ENCODE measurements at regions not wholly inside any gene's neighbourhood (a gene's known extent, or its start where the extent isn't known, plus 50 kb on each side); places are given as distances from the start of the nearest gene placed in this dataset.

DNA sequence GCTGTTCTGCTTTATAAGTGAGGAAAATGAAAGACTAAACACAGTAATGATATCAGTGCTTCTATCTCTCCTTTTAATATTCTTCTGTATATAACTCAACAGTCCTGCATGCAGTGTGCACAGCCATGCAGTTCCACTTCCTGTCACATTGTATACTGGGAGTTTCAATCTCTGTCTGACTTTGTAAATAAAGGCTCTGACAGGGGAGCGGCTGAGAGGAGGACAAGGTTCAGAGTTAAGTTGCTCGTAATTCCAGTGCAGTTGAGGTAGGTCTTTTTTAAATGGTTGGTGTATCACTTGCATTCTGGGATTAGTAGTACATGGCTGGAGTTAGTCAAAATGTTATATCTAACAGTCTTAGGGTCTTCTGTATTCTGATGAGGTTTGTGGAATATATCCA lies 264.5 kb downstream of the OLFM3 start:
- H3K9me3 ChIP-seq (ENCODE audit: control insufficient read depth, insufficient read depth, low read depth, low read length): no peaks in the 10 kb centered on the region
- no peaks in the 10 kb centered on the region for H3K4me1 ChIP-seq (ENCODE audit: control insufficient read depth, insufficient read depth, low read length)
- ATAC-seq (no peak), DNase-seq (ENCODE audit: low read depth, low spot score) (no peak)
- no peaks in the 10 kb centered on the region for H3K36me3 ChIP-seq (ENCODE audit: control insufficient read depth, insufficient read depth, low read length)
- ChIA-PET CTCF (no interaction called here), POLR2A (no interaction called here)
- no peak overlapping the region for H3K4me3 ChIP-seq (ENCODE audit: low read depth in 2 of 2, low read length in 2 of 2)
- in situ Hi-C loops (cut with HindIII; ENCODE audit: low pct_unique_long_range_greater_than_20kb, low sequenced_read_pairs) (no loop called here), intact Hi-C loops (cut with micrococcal nuclease; ENCODE audit: unreplicated experiment) (no loop called here)
- no TSS peak for BruUV-seq (replicated peaks)
- no peaks in the 10 kb centered on the region for H3K27me3 ChIP-seq (ENCODE audit: control insufficient read depth, insufficient read depth, low read length)
- TF ChIP-seq, protein P1, sequence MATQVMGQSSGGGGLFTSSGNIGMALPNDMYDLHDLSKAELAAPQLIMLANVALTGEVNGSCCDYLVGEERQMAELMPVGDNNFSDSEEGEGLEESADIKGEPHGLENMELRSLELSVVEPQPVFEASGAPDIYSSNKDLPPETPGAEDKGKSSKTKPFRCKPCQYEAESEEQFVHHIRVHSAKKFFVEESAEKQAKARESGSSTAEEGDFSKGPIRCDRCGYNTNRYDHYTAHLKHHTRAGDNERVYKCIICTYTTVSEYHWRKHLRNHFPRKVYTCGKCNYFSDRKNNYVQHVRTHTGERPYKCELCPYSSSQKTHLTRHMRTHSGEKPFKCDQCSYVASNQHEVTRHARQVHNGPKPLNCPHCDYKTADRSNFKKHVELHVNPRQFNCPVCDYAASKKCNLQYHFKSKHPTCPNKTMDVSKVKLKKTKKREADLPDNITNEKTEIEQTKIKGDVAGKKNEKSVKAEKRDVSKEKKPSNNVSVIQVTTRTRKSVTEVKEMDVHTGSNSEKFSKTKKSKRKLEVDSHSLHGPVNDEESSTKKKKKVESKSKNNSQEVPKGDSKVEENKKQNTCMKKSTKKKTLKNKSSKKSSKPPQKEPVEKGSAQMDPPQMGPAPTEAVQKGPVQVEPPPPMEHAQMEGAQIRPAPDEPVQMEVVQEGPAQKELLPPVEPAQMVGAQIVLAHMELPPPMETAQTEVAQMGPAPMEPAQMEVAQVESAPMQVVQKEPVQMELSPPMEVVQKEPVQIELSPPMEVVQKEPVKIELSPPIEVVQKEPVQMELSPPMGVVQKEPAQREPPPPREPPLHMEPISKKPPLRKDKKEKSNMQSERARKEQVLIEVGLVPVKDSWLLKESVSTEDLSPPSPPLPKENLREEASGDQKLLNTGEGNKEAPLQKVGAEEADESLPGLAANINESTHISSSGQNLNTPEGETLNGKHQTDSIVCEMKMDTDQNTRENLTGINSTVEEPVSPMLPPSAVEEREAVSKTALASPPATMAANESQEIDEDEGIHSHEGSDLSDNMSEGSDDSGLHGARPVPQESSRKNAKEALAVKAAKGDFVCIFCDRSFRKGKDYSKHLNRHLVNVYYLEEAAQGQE (IDR thresholded peaks at IDR 0.05; ENCODE audit: insufficient read depth in 1 of 2, low read depth in 2 of 2, low read length in 1 of 2): no peak
- H3K27ac ChIP-seq (ENCODE audit: low read length): no peak overlapping the region

DNA sequence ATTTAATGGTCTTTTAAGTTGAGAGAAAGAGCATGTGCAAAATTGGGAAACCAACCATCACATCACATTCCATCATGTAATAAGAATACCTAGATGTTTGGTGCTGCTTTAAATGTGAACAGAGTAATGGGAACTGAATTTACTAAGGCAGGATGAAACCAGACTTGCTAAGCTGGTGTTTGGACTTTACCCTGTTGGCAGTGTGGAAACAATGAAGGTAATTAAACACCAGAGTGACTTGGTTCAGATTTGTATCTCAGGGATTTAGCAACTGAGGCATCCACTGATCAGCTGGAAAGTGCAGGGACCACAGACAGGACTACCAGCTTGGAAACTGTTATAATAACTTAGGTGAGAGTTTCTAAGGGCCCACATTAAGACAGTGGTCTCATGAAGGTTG lies 263.4 kb downstream of the OLFM3 start:
- no peaks in the 10 kb centered on the region for H3K9me3 ChIP-seq (ENCODE audit: control insufficient read depth, insufficient read depth, low read depth, low read length)
- no peak for DNase-seq (ENCODE audit: low read depth, low spot score)
- intact Hi-C loops (cut with micrococcal nuclease; ENCODE audit: unreplicated experiment) (no loop called here), in situ Hi-C loops (cut with HindIII; ENCODE audit: low pct_unique_long_range_greater_than_20kb, low sequenced_read_pairs) (no loop called here)
- no peaks in the 10 kb centered on the region for H3K27me3 ChIP-seq (ENCODE audit: control insufficient read depth, insufficient read depth, low read length)
- H3K27ac ChIP-seq (ENCODE audit: low read length): no peak overlapping the region
- no peak for TF ChIP-seq SIN3A (IDR thresholded peaks at IDR 0.05; ENCODE audit: borderline replicate concordance, insufficient read depth, low read depth, low read length)
- TF ChIP-seq TCF7L2 (IDR thresholded peaks at IDR 0.05; ENCODE audit: low read depth, low read length): no peak
- TF ChIP-seq, protein P2, sequence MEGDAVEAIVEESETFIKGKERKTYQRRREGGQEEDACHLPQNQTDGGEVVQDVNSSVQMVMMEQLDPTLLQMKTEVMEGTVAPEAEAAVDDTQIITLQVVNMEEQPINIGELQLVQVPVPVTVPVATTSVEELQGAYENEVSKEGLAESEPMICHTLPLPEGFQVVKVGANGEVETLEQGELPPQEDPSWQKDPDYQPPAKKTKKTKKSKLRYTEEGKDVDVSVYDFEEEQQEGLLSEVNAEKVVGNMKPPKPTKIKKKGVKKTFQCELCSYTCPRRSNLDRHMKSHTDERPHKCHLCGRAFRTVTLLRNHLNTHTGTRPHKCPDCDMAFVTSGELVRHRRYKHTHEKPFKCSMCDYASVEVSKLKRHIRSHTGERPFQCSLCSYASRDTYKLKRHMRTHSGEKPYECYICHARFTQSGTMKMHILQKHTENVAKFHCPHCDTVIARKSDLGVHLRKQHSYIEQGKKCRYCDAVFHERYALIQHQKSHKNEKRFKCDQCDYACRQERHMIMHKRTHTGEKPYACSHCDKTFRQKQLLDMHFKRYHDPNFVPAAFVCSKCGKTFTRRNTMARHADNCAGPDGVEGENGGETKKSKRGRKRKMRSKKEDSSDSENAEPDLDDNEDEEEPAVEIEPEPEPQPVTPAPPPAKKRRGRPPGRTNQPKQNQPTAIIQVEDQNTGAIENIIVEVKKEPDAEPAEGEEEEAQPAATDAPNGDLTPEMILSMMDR (IDR thresholded peaks at IDR 0.05): no peak
- TF ChIP-seq, protein P1 (IDR thresholded peaks at IDR 0.05; ENCODE audit: insufficient read depth in 1 of 2, low read depth in 2 of 2, low read length in 1 of 2): no peak
- no peak for TF ChIP-seq POLR2AphosphoS5 (IDR thresholded peaks at IDR 0.05; ENCODE audit: low read depth, low read length)
- H3K4me3 ChIP-seq (ENCODE audit: low read depth in 2 of 2, low read length in 2 of 2): no peak overlapping the region
- H3K4me1 ChIP-seq (ENCODE audit: control insufficient read depth, insufficient read depth, low read length): no peaks in the 10 kb centered on the region
- POLR2A ChIA-PET: no interaction called here
- ATAC-seq: no peak
- CTCF ChIA-PET: no interaction called here
- no TSS peak for BruUV-seq (replicated peaks)
- H3K36me3 ChIP-seq (ENCODE audit: control insufficient read depth, insufficient read depth, low read length): no peaks in the 10 kb centered on the region

Measured in Panc1 (cell line).